ENCODE measurements at regions not wholly inside any gene's neighbourhood (a gene's known extent, or its start where the extent isn't known, plus 50 kb on each side); places are given as distances from the start of the nearest gene placed in this dataset.

- no peak overlapping the region for H4K8ac ChIP-seq (ENCODE audit: low read depth in 2 of 2, low read length in 2 of 2)
- no peaks in the 10 kb centered on the region for H3K27me3 ChIP-seq (ENCODE audit: control insufficient read depth, insufficient read depth, low read length)
- dilution Hi-C loops (cut with HindIII; ENCODE audit: low sequenced_read_pairs, unreplicated experiment) (no loop called here), in situ Hi-C loops (cut with MboI; ENCODE audit: low sequenced_read_pairs) (no loop called here), intact Hi-C loops (cut with micrococcal nuclease) (no loop called here)
- ChIA-PET POLR2A (ENCODE audit: unreplicated experiment) (no interaction called here), CTCF (no interaction called here)
- no peak overlapping the region for H4K5ac ChIP-seq (ENCODE audit: low read depth, low read length)
- H2BK5ac ChIP-seq (ENCODE audit: low read depth, low read length, poor library complexity, severe bottlenecking) = no peak overlapping the region
- no peak overlapping the region for H3K56ac ChIP-seq (ENCODE audit: extremely low read depth, insufficient read depth, low read length)
- no TSS peak for BruUV-seq (replicated peaks)
- WGBS, 2 experiments (ENCODE audit: extremely low coverage in 2 of 2, insufficient read length in 1 of 2) = no CpG with 5 or more reads among the region's 4 CpGs
- no peak overlapping the region for H3K27ac ChIP-seq (ENCODE audit: insufficient read depth, low read length)
- no peaks in the 10 kb centered on the region for H3K4me1 ChIP-seq (ENCODE audit: control insufficient read depth, insufficient read depth, low read length)
- H3K4me2 ChIP-seq (ENCODE audit: low read depth, low read length) = no peak overlapping the region
- H3K79me1 ChIP-seq (ENCODE audit: low read depth in 1 of 2, low read length in 2 of 2) = no peaks in the 10 kb centered on the region; a peak in 1 of 4 replicates
- H3K9me1 ChIP-seq (ENCODE audit: insufficient read depth, low read length) = no peaks in the 10 kb centered on the region
- H3K4me3 ChIP-seq (ENCODE audit: insufficient read depth, low read depth, low read length) = no peak overlapping the region
- no peak overlapping the region for H3K18ac ChIP-seq (ENCODE audit: low read depth, low read length)
- no peak for DNase-seq
- H3K4ac ChIP-seq (ENCODE audit: low read depth, low read length) = no peak overlapping the region
- H3K9ac ChIP-seq (ENCODE audit: low read depth, low read length) = no peak overlapping the region
- no peaks in the 10 kb centered on the region for H4K20me1 ChIP-seq (ENCODE audit: insufficient read depth, low read length)
- no peak overlapping the region for H2AK5ac ChIP-seq (ENCODE audit: low read depth, low read length)
- H2AK9ac ChIP-seq (replicated peaks; ENCODE audit: low read depth, low read length, poor library complexity) = no peak overlapping the region
- ATAC-seq (ENCODE audit: low read depth) = no peak
- no peak overlapping the region for H2BK20ac ChIP-seq (ENCODE audit: low read depth, low read length)
- H4K91ac ChIP-seq (ENCODE audit: insufficient read depth, low read depth, low read length) = no peak overlapping the region
- no peak overlapping the region for H3K23ac ChIP-seq (ENCODE audit: low read depth, low read length)
- H3K14ac ChIP-seq (replicated peaks; ENCODE audit: low read depth, low read length) = no peak overlapping the region
- H2AFZ ChIP-seq (replicated peaks; ENCODE audit: low read length, poor library complexity) = no peak overlapping the region
- no peaks in the 10 kb centered on the region for H3K36me3 ChIP-seq (ENCODE audit: control insufficient read depth, insufficient read depth, low read length)
- TF ChIP-seq FOS (IDR thresholded peaks at IDR 0.05; ENCODE audit: low read depth, low read length) (no peak), SMC3 (IDR thresholded peaks at IDR 0.05; ENCODE audit: low read depth, low read length) (no peak), MAZ (IDR thresholded peaks at IDR 0.05; ENCODE audit: borderline replicate concordance, low read depth, low read length) (no peak), USF2 (IDR thresholded peaks at IDR 0.05; ENCODE audit: low read depth, low read length) (no peak), MAFK (IDR thresholded peaks at IDR 0.05; ENCODE audit: low read depth, low read length) (no peak), RFX5 (IDR thresholded peaks at IDR 0.05; ENCODE audit: low read depth, low read length) (no peak), POLR2A (IDR thresholded peaks at IDR 0.05; ENCODE audit: low read depth, low read length) (no peak), BHLHE40 (IDR thresholded peaks at IDR 0.05; ENCODE audit: low read depth, low read length) (no peak), CHD1 (IDR thresholded peaks at IDR 0.05; ENCODE audit: low read depth, low read length) (no peak), CEBPB (IDR thresholded peaks at IDR 0.05; ENCODE audit: low read depth, low read length) (no peak), RAD21 (IDR thresholded peaks at IDR 0.05; ENCODE audit: low read length) (no peak), MXI1 (IDR thresholded peaks at IDR 0.05; ENCODE audit: borderline replicate concordance, low read depth, low read length) (no peak), RCOR1 (IDR thresholded peaks at IDR 0.05; ENCODE audit: insufficient replicate concordance, low read length) (no peak), NFE2L2 (IDR thresholded peaks at IDR 0.05; ENCODE audit: low read depth, low read length) (no peak)
- TF ChIP-seq, protein P1, sequence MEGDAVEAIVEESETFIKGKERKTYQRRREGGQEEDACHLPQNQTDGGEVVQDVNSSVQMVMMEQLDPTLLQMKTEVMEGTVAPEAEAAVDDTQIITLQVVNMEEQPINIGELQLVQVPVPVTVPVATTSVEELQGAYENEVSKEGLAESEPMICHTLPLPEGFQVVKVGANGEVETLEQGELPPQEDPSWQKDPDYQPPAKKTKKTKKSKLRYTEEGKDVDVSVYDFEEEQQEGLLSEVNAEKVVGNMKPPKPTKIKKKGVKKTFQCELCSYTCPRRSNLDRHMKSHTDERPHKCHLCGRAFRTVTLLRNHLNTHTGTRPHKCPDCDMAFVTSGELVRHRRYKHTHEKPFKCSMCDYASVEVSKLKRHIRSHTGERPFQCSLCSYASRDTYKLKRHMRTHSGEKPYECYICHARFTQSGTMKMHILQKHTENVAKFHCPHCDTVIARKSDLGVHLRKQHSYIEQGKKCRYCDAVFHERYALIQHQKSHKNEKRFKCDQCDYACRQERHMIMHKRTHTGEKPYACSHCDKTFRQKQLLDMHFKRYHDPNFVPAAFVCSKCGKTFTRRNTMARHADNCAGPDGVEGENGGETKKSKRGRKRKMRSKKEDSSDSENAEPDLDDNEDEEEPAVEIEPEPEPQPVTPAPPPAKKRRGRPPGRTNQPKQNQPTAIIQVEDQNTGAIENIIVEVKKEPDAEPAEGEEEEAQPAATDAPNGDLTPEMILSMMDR (conservative IDR thresholded peaks at IDR 0.05; ENCODE audit: low read depth, low read length) = no peak
- TF ChIP-seq, protein P2, sequence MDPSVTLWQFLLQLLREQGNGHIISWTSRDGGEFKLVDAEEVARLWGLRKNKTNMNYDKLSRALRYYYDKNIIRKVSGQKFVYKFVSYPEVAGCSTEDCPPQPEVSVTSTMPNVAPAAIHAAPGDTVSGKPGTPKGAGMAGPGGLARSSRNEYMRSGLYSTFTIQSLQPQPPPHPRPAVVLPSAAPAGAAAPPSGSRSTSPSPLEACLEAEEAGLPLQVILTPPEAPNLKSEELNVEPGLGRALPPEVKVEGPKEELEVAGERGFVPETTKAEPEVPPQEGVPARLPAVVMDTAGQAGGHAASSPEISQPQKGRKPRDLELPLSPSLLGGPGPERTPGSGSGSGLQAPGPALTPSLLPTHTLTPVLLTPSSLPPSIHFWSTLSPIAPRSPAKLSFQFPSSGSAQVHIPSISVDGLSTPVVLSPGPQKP (IDR thresholded peaks at IDR 0.05; ENCODE audit: borderline replicate concordance, low read depth, low read length) = no peak
- H2BK15ac ChIP-seq (ENCODE audit: low read depth, low read length) = no peak overlapping the region
- no peak overlapping the region for H2BK120ac ChIP-seq (ENCODE audit: low read depth, low read length)
- H3K9me3 ChIP-seq (ENCODE audit: control insufficient read depth, insufficient read depth, low read length) = peaks cover 31% of the 10 kb centered on the region
Observed at GRCh38 chr16:79431923-79432322, 168.6 kb downstream of the MAF start.
